Activated naive CD8-positive, alpha-beta T cell treated with anti-CD3 and anti-CD28 coated beads for 36 hours (primary cell): ENCODE measurements at regions not wholly inside any gene's neighbourhood (a gene's known extent, or its start where the extent isn't known, plus 50 kb on each side); places are given as distances from the start of the nearest gene placed in this dataset.

Source experiments
- DNase-seq: peaks from one replicate; pipeline ENCODE4 v3.0.0; 2021
- H3K27ac Mint-ChIP-seq: one replicate; pipeline ENCODE4 v1.8.0; 2022; ENCODE audit warnings: mild to moderate bottlenecking, moderate library complexity, mixed read lengths
- H3K27me3 Mint-ChIP-seq: one replicate; pipeline ENCODE4 v1.8.0; 2022; ENCODE audit warnings: mild to moderate bottlenecking, mixed read lengths
- H3K36me3 Mint-ChIP-seq: one replicate; pipeline ENCODE4 v1.8.0; 2021; ENCODE audit warnings: mild to moderate bottlenecking, mixed read lengths
- H3K4me1 Mint-ChIP-seq: one replicate; pipeline ENCODE4 v1.8.0; 2021; ENCODE audit warnings: mixed read lengths
- H3K4me3 Mint-ChIP-seq: one replicate; pipeline ENCODE4 v1.8.0; 2022; ENCODE audit warnings: mild to moderate bottlenecking, moderate library complexity, mixed read lengths
- H3K9me3 Mint-ChIP-seq: one replicate; pipeline ENCODE4 v1.8.0; 2022; ENCODE audit warnings: mixed read lengths

- Mint-ChIP-seq H3K4me1 (no peaks in the 10 kb centered on the region), H3K9me3 (no peaks in the 10 kb centered on the region), H3K36me3 (no peaks in the 10 kb centered on the region), H3K27me3 (peaks cover 17% of the 10 kb centered on the region), H3K4me3 (no peak overlapping the region), H3K27ac (no peak overlapping the region)
- no peak for DNase-seq
Measured at GRCh38 chr9:84481636-84482218, 141.2 kb upstream of the SLC28A3 start.

DNA sequence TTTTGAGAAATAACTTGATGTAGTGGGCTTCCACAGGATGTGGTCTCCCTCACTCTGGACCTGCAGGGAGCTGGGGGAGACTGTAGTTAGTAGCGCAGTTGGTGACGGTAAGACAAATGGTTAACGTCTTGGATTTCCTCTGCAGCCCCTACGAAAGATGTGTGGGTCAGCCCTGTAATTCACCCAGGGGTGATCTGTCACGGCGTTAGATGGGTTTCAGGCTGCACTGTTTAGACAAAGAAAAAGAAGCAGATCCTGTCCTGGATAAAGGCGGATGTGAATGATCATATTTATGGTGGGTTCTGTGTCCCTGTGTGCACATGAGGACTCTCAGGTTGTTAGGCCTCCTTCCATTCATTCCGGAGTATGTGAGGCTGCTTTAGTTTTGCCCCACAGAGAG, 142.0 kb upstream of the SLC28A3 start:
- no peak overlapping the region for H3K27ac Mint-ChIP-seq
- H3K36me3 Mint-ChIP-seq = no peaks in the 10 kb centered on the region
- H3K9me3 Mint-ChIP-seq = no peaks in the 10 kb centered on the region
- H3K4me1 Mint-ChIP-seq = no peaks in the 10 kb centered on the region
- no peak overlapping the region for H3K4me3 Mint-ChIP-seq
- peaks cover 17% of the 10 kb centered on the region for H3K27me3 Mint-ChIP-seq
- no peak for DNase-seq

DNA sequence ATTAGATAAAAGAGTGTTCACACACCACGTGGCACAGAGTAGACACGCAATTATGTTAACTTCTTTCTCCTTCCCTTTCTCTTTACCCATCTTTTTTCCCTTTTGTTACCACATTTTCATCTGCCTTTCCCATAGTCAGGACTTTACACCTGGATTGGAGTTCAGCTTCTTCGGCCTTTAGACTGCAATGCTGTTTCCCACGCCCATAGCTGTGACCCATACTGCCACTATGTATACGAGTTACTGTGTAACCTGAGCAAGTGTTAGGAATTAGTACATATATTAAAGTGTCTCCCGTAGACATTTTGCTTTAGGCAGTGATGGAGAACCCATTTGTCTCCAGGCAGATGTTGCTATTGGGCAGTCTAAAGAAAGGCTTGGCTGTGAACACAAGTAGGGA, 143.6 kb upstream of the SLC28A3 start:
- no peak overlapping the region for H3K4me3 Mint-ChIP-seq
- DNase-seq = no peak
- no peaks in the 10 kb centered on the region for H3K9me3 Mint-ChIP-seq
- H3K36me3 Mint-ChIP-seq = no peaks in the 10 kb centered on the region
- H3K4me1 Mint-ChIP-seq = no peaks in the 10 kb centered on the region
- peaks cover 17% of the 10 kb centered on the region for H3K27me3 Mint-ChIP-seq
- H3K27ac Mint-ChIP-seq = no peak overlapping the region

- Mint-ChIP-seq H3K27ac (no peak overlapping the region), H3K4me3 (no peak overlapping the region), H3K9me3 (no peaks in the 10 kb centered on the region), H3K4me1 (no peaks in the 10 kb centered on the region), H3K27me3 (peaks cover 17% of the 10 kb centered on the region), H3K36me3 (no peaks in the 10 kb centered on the region)
- no peak for DNase-seq
Measured at GRCh38 chr9:84485539-84485938, 145.0 kb upstream of the SLC28A3 start.

- H3K9me3 Mint-ChIP-seq = no peaks in the 10 kb centered on the region
- no peak for DNase-seq
- no peaks in the 10 kb centered on the region for H3K4me1 Mint-ChIP-seq
- no peaks in the 10 kb centered on the region for H3K36me3 Mint-ChIP-seq
- H3K27ac Mint-ChIP-seq = no peak overlapping the region
- no peak overlapping the region for H3K4me3 Mint-ChIP-seq
- H3K27me3 Mint-ChIP-seq = peaks cover 17% of the 10 kb centered on the region
Measured at GRCh38 chr9:84486663-84487062, 146.1 kb upstream of the SLC28A3 start.

GRCh38 chr9:84490206-84490841, 149.8 kb upstream of the SLC28A3 start:
- Mint-ChIP-seq H3K4me3 (no peak overlapping the region), H3K36me3 (no peaks in the 10 kb centered on the region), H3K27me3 (peaks cover 5% of the 10 kb centered on the region), H3K4me1 (no peaks in the 10 kb centered on the region), H3K27ac (no peak overlapping the region), H3K9me3 (no peaks in the 10 kb centered on the region)
- no peak for DNase-seq

- Mint-ChIP-seq H3K4me3 (no peak overlapping the region), H3K27me3 (peaks cover 1% of the 10 kb centered on the region), H3K9me3 (no peaks in the 10 kb centered on the region), H3K36me3 (no peaks in the 10 kb centered on the region), H3K4me1 (no peaks in the 10 kb centered on the region), H3K27ac (no peak overlapping the region)
- DNase-seq = no peak
Measured at GRCh38 chr9:84490842-84491325, 150.3 kb upstream of the SLC28A3 start.

- Mint-ChIP-seq H3K27ac (no peak overlapping the region), H3K9me3 (no peaks in the 10 kb centered on the region), H3K4me1 (no peaks in the 10 kb centered on the region), H3K27me3 (no peaks in the 10 kb centered on the region), H3K4me3 (no peak overlapping the region), H3K36me3 (no peaks in the 10 kb centered on the region)
- DNase-seq = no peak
Measured at GRCh38 chr9:84492366-84493159, 152.0 kb upstream of the SLC28A3 start.

- no peak overlapping the region for H3K27ac Mint-ChIP-seq
- H3K27me3 Mint-ChIP-seq = no peaks in the 10 kb centered on the region
Measured at GRCh38 chr9:84493284-84493947, 152.9 kb upstream of the SLC28A3 start.

DNA sequence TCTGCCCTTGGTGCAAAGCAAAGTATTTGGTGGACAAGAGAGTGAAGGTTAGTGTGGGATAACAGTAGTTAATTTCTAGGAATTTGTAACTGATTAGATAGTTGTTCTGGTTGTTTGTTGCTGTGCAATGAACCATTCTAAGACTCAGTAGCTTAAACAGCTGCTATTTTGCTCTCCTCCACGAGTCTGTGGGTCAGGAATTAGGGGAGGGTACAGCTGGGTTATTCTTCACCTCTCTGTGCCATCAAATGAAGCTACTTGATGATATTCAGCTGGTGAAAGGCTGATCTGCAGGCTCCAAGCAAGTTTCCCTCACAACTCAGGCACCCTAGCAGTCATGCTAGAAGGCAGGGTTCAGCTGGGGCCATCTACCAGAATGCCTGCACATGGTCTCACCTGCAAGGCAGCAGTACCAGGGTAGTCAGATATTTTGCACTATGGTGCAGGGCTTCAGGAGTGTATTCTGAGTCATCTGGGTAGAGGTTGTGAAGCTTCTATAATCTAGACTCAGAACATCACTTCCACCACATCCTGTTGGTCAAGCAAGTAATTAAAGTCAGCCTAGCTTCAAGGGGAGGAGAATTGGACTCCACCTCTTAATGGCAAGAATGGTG, 159.5 kb upstream of the SLC28A3 start:
- no peak for DNase-seq
- Mint-ChIP-seq H3K9me3 (no peaks in the 10 kb centered on the region), H3K27me3 (peaks cover 5% of the 10 kb centered on the region), H3K4me3 (no peak overlapping the region), H3K36me3 (no peaks in the 10 kb centered on the region), H3K4me1 (no peaks in the 10 kb centered on the region), H3K27ac (no peak overlapping the region)

More at GRCh38 chr9:84493284-84493947, 152.9 kb upstream of the SLC28A3 start:
- Mint-ChIP-seq H3K4me3 (no peak overlapping the region), H3K9me3 (no peaks in the 10 kb centered on the region), H3K4me1 (no peaks in the 10 kb centered on the region), H3K36me3 (no peaks in the 10 kb centered on the region)
- no peak for DNase-seq

DNA sequence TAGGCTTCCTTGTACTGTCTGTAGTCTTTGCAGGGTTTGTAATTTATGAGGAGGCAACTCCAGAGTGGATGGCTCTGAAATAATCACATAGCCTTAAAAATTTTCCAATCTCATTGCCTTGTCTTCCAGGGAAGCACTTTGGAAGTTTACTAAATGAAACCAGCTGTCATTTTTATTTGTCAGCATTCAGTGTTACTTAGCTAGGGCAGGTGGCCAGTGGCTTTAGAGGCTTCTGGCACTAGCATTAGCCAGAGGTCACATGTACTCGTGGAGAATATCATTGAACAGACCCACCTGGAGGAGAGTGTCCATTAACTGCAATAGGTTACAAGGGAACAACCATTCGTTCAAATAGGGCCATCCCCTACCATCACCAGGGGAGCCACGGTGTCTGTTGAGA, 160.3 kb upstream of the SLC28A3 start:
- Mint-ChIP-seq H3K9me3 (no peaks in the 10 kb centered on the region), H3K36me3 (no peaks in the 10 kb centered on the region), H3K4me3 (no peak overlapping the region), H3K4me1 (no peaks in the 10 kb centered on the region), H3K27ac (no peak overlapping the region), H3K27me3 (peaks cover 5% of the 10 kb centered on the region)
- no peak for DNase-seq

GRCh38 chr9:84501587-84501986, 161.0 kb upstream of the SLC28A3 start:
- Mint-ChIP-seq H3K27ac (no peak overlapping the region), H3K36me3 (no peaks in the 10 kb centered on the region), H3K4me1 (no peaks in the 10 kb centered on the region), H3K4me3 (no peak overlapping the region), H3K9me3 (no peaks in the 10 kb centered on the region), H3K27me3 (peaks cover 5% of the 10 kb centered on the region)
- no peak for DNase-seq

GRCh38 chr9:84502066-84502465, 161.5 kb upstream of the SLC28A3 start:
- peaks cover 5% of the 10 kb centered on the region for H3K27me3 Mint-ChIP-seq
- no peaks in the 10 kb centered on the region for H3K4me1 Mint-ChIP-seq
- H3K36me3 Mint-ChIP-seq = no peaks in the 10 kb centered on the region
- no peak overlapping the region for H3K4me3 Mint-ChIP-seq
- H3K9me3 Mint-ChIP-seq = no peaks in the 10 kb centered on the region
- DNase-seq = no peak
- H3K27ac Mint-ChIP-seq = no peak overlapping the region

DNA sequence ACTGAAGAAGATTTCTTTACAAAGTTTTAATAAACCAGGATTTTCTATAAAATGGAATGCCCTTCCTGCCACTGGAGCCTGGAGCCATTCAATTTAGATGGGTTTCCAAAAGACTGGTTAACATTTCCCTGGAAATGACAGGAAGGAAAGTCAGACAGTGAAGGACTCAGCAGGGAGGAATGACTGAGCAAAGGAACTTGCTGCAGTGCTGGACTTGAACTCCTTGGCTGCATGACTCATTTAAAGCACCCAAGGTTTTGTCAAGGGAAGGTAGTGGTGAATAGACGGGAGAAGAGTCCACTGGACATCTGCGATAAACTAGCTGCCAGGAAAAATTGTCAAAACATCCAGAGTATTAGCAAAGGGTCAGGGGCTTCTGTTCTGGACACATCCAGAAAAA, 163.8 kb upstream of the SLC28A3 start:
- no peak overlapping the region for H3K27ac Mint-ChIP-seq
- H3K27me3 Mint-ChIP-seq = peaks cover 5% of the 10 kb centered on the region
- H3K4me3 Mint-ChIP-seq = no peak overlapping the region
- H3K9me3 Mint-ChIP-seq = peaks cover 5% of the 10 kb centered on the region
- no peaks in the 10 kb centered on the region for H3K36me3 Mint-ChIP-seq
- H3K4me1 Mint-ChIP-seq = no peaks in the 10 kb centered on the region
- DNase-seq = no peak

DNA sequence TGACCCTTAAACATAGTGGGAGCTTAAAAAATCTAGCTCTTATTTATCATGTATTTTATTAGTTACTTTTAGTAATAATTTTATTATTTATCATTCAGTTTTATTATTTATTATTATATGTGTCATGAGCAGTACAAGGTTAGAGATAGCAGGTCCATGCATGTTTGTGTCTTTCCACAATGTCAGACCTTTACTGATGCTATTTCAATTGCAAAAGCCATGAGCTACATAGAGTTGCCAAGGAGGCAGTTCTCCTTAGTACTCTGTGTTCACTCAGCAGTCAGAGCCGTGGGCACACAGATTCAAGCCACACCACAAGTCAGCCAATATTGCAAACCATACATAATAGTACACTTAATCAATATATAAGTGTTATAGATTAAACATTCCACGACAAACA, 157.9 kb upstream of the NTRK2 start:
- H3K27ac Mint-ChIP-seq = no peak overlapping the region
- H3K9me3 Mint-ChIP-seq = peaks cover 5% of the 10 kb centered on the region
- no peak overlapping the region for H3K4me3 Mint-ChIP-seq
- H3K27me3 Mint-ChIP-seq = no peaks in the 10 kb centered on the region
- H3K4me1 Mint-ChIP-seq = no peaks in the 10 kb centered on the region
- no peaks in the 10 kb centered on the region for H3K36me3 Mint-ChIP-seq
- no peak for DNase-seq
